Hematopoietic multipotent progenitor cell treated with erythropoietin and hydrocortisone succinate and interleukin-3 and kit ligand, for 8 days (in vitro differentiated cells): ENCODE measurements at regions not wholly inside any gene's neighbourhood (a gene's known extent, or its start where the extent isn't known, plus 50 kb on each side); places are given as distances from the start of the nearest gene placed in this dataset.

Source experiments
- DNase-seq: peaks from one replicate; pipeline ENCODE4 v3.0.0-alpha.2; 2015

- no peak for DNase-seq
Measured at GRCh38 chr6:14726816-14727493, 518.9 kb upstream of the JARID2 start.

DNA sequence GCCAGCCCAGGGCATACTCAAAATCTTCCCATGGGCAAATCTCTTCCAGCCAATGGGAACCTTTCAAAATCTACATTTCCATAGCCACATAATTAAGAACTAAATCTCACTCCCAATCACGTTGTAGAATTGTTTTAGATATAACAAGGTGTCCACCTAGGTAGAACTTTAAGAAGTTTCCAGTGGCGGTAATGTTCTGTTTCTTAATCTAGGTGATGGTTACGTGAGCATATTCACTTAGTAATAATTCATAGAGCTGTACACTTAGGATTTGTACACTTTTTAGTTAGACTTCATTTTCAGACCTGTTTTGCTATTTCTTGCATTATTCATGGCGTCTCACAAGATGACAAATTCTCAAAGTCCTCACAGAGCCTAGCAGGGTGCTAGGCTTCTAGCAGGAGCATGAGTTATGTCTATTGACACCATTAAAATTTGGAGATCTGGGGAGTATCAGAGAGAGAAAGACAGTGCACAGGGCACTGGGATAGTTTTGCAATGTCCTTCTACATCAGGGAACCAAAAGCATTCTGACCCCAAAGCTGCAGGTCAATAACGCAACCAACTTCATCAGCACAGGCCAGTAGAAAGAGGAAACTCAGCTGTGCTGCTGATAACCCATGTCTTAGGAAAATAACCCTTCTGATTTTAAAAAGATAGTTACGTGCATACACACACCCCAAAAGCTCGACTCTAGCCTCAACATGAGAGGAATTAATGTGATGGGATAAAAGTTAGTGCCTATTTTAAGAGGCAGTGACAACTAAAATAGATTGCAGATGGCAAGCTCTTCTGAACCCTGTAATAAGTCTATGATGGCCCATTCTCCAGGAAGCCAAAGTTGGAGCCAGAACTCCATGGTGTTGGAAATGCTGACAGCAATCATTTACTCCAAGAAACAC, 518.1 kb upstream of the JARID2 start:
- peak; percentile 33 for DNase-seq

- DNase-seq = peak; percentile 63
Measured at GRCh38 chr6:14728396-14729024, 517.4 kb upstream of the JARID2 start.

GRCh38 chr6:14729129-14729871, 516.6 kb upstream of the JARID2 start:
- DNase-seq = no peak

DNA sequence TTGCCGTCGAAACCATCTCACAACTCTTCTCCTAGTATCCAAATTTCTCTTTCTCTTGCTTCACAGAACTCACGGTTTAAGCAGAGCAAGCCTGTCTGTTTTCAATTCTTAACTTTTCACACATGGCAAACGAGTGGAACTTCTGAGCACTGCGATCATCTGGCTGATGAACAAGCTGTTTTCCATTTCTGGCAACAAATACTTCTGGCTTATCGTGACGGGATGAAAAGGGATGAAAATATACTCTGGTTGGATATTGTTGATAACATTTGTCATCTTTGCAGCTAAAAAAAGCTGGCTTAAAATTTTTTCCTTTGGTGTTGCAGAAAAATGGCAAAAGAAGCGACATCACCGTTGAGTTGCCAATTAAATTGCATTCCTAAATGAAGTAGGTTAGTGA, 515.2 kb upstream of the JARID2 start:
- no peak for DNase-seq

- no peak for DNase-seq
Measured at GRCh38 chr6:14731611-14732010, 514.3 kb upstream of the JARID2 start.

DNA sequence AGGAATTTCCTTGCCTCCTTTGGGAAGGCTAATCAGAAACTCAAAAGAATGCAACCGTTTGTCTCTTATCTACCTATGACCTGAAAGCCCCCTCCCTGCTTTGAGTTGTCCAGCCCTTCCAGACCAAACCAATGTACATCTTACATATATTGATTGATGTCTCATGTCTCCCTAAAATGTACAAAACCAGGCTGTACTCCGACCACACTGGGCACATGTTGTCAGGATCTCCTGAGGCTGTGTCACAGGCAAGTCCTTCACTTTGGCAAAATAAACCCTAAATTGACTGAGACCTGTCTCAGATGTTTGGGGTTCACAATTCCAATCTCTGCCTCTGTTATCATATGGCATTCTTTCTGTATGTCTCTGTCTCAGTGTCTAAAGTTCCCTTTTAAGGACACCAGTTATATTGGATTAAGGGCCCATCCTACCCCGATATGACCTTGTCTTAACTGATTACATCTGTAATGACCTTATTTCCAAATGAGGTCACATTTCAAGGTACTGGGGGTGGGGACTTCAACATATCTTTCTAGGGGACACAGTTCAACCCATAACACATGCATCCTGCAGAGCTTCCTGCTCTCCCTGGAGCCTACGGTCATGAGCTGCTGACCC, 513.5 kb upstream of the JARID2 start:
- DNase-seq = no peak

DNA sequence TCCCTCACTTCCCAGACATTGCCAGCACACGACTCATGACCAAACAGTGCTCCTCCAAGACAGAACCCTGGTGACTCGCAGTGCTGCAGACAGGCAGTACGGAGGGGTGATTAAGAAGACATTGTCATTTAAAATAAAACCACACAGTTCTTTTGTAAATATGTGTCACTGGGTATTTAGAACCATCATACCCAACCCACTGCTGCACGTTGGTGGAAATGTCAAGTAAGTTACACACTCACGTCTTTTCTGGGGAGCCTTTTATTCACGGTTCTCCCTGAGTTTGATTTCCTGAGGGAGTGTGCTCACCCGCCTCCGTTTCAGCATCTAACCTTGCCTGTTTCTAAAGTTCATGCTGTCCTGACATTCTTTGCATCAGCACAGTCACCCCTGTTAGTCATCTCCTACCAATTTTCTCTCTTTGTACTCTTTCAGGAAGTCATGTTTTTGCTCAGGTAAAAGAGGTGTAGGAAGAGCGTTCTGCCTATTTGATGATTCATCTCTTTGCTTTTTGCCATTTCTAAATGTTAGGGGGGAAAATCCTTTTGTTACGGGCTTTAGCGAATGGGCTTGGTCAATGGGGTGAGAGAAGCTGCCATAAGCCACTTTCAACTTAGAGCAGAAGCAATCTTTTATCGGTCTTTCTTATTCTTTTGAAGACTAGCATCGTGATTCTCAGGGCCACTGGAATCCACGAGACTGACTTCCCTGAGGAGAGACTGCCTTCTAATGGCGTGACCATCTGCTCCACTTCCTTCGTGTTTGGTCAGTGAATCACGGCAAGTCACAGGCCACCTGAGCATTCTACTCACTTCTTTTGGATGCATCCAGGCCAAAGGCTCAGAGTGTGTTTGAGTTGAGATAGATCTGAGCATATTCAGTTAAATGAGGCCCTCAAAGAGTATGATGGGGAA, 512.8 kb upstream of the JARID2 start:
- DNase-seq = no peak

DNA sequence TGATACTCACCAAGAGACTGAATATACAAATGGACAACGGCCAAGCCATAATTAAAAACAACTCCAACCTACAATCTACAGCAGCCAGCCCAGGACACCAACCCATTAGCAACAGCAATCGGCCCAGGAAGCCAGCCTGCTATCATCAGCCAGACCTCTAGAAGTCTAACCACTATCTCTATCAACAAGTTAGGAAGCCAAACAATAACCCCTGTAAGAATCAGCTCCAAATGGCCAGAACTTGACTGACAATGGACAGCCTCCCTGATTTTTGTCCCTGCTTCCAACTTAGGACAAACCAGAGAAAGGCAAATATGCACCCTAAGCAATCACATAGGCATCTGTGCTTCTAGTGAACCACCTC, 511.8 kb upstream of the JARID2 start:
- peak; percentile 93 for DNase-seq

DNA sequence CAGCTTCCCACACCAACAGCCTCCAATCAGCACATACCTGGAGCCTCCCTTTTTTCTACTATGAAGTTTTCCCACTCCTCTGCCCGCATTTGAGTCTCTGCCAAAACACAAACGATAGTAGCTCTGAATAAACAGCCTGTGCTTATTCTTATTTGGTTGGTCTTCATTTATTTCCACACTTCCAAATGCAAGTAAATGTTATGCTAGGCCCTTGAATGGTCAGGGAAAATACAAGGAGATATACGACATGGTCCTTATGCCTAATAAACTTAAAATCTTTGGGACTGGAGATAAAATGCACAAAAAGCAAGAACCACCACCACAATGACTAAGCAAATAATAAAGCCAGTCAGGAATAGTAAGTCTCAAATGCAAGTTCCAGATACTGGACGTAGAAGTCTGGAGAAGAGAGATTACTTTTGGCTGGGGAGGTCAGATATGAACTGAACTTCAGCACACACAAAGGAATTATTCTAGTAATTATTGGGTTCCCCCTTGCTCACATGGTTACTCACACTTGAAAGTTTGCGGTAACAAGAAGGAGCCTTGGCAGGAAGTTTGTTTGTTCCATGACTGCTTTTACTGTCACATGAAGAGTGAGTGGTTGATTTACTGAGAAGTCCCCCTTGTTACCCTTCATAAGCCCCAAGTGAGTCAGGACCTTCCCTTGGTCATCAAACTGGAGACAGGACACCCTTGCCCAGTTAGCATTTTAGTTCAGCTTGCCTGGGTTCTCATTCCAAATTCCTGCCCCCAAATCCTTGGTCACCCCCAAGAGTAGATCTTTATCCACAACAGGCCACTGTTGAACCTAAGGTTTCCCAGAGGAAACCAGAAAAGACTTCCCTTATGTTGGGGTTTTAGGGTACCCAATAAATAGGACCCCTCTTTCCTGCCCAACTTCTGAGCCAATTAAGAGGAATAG, 511.2 kb upstream of the JARID2 start:
- peak; percentile 99 for DNase-seq

DNA sequence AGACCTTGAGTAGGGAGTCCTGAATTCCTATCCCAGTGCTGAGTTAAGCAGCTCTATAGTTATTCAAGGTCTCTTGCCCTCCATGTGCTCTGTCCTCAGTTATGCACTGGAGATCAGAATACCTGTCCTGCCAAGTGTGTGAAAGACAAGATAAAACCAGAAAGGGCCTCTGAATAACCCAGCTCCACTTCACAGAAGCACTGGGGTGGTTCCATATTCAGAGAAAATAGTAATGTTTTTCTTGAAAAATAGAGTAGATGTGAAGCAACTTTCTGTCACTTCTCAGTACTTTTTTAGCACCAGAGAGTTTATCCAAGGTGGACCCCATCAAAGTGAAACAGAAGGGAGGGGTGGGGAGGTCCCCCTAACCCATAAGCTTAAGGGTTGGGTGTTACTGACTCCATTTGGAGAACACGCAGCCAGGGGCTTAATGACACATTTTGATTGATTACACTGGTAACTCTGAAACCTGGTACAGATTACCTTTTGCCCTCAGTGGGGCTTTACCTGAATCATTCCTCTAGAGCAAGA, 509.8 kb upstream of the JARID2 start:
- peak; percentile 54 for DNase-seq

GRCh38 chr6:14736554-14736953, 509.3 kb upstream of the JARID2 start:
- no peak for DNase-seq

DNA sequence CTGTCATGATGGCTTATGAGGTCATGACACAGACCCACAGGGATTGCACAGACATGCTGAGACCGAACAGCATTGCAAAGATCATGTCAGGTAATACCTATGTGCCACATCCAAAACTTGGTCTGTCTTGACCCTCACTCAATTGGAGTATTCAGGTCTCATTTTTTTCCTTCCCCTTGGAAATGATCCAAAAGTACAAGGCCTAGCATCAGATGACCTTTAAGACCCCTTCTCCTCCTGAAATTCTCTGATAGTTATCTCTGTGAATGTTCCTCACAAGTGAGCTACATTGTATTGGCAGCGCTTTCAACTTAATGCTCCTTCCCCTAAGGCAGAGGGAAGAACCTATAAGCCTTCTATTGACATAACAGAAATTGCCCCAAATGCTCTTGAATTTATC, 507.4 kb upstream of the JARID2 start:
- no peak for DNase-seq

- no peak for DNase-seq
Measured at GRCh38 chr6:14738933-14739332, 506.9 kb upstream of the JARID2 start.

DNA sequence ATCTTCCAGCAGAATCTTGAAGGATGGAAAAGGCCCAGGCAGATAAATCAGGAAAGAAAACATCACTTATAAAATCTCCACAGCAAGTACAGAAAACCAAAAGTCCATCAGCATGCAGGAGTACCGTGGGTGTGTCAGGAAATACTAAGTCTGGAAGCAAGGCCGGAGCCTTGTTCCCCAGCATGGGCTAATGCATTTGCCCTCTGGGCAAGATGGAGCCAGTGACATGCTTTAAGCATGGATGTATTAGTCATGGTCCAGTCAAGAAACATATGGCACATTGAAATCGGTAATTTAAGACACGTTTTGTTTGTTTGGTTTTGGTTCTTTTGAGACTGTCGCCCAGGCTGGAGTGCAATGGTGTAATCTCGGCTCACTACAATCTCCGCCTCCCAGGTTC, 506.0 kb upstream of the JARID2 start:
- DNase-seq = no peak

DNA sequence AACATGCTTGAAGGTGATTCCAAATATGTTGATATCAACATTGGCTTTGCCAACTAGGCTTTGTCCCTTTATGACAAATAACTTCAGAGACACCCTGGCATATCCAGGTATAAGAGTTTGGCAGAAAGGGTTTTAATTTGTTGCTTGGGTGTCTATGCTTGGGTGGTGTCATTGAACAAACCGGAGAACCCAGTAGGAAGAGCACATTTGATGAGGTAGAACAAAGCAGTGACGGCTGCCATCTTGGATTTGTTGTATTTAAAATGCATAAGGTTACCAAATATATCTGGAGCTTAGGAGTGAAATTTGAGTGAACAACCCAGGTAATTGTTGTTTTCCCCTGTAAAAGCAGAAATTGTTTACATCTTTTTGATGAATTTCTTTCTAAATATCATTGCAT, 503.7 kb upstream of the JARID2 start:
- no peak for DNase-seq

GRCh38 chr6:14742680-14743079, 503.2 kb upstream of the JARID2 start:
- DNase-seq = no peak

DNA sequence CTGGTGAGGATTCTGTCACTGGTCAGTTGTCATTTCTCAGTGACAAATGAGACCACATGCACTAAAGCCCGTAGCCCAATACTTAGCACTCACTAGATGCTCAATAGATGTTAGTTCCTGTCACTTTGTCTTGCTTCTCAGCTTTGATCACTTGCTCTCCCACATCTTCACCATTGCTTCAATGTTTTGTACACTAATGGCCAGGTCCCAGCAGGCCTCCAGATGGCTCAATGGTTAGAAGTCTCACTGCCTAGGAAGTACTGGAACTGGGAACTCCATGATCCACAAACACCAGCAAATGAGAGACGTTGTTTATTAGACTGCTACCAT, 502.8 kb upstream of the JARID2 start:
- no peak for DNase-seq

DNA sequence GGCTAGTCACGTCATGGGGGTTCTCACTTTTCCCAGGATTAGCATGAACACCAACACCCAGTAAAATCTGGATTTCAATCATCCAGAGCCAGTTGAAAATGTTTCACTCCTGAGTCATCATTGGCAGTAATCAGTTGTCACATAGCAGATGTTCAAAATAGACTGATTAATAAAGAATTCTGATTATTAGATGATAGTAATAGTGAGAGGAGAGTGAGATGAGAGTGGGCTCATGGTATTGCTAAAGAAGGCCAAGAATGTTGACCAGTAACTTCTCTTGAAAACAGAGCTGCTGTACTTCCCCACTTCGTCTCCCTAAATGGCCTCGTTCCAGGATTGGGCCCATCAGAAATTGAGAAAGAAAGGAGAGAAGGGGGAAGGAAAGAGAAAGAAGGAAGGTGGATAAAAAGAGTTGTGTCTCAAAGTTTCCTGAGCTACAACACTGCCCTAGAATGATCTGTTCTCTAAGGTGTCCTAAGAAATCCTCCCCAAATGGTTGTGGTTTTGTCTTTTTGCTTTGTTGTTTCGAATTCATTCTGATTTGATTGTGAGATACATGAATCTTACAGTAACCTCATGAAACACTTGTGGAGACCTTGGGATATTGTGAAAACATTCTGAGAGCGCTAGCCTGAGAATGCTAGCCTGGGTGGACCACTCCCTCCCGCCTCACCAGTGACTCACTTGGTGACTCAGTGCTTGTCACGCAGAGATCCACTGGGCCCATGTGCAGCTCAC, 502.2 kb upstream of the JARID2 start:
- DNase-seq = peak; percentile 31

DNA sequence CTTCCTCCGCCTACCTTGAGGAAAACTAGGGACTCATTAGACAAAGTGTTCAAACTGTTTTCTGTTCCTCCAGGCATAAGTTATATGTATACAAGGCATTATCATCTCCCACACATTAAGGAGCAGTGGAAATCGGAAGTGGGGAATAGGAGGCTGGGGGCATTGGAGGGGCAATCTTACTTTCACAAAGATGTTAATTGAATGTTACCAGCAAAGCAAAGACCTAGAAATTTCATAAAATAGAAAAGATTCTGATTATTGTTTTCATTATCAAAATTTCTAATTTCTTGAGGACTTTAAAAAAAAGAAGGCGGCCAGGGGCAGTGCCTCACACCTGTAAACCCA, 501.7 kb upstream of the JARID2 start:
- no peak for DNase-seq
